Heart left ventricle (tissue), 16 donors: ENCODE measurements at regions not wholly inside any gene's neighbourhood (a gene's known extent, or its start where the extent isn't known, plus 50 kb on each side); places are given as distances from the start of the nearest gene placed in this dataset.

Source experiments
- ATAC-seq, 4 donors: fragments of 200-7000 bp; cut with Tn5 transposase; one replicate each; pipeline ENCODE4 v1.9.1; 2020 to 2022; ENCODE audit warnings: moderate library complexity in 4 of 4, mild to moderate bottlenecking in 3 of 4, moderate number of reproducible peaks in 1 of 4
- DNase-seq, 5 donors: peaks; one replicate each; pipeline ENCODE4 v3.0.0-alpha.2; 2020
- H3K27ac ChIP-seq, 12 donors: fragments of 200-600 bp; sonication (generic) in 4 of 12; one replicate each; pipeline versions ENCODE4 v1.5.0 to v1.8.0; 2016 to 2022; ENCODE audit warnings: mild to moderate bottlenecking in 2 of 12
- H3K27me3 ChIP-seq, 9 donors: fragments of 200-600 bp; sonication (generic) in 2 of 9; one replicate each; pipeline versions ENCODE4 v1.5.1 to v1.8.0; 2016 to 2022; ENCODE audit warnings: mild to moderate bottlenecking in 3 of 9
- H3K36me3 ChIP-seq, 9 donors: fragments of 200-600 bp; sonication (generic) in 2 of 9; one replicate each; pipeline versions ENCODE4 v1.5.0 to v1.8.0; 2018 to 2022; ENCODE audit warnings: mild to moderate bottlenecking in 2 of 9
- H3K4me1 ChIP-seq, 12 donors: fragments of 200-600 bp; sonication (generic) in 4 of 12; one replicate each; pipeline versions ENCODE4 v1.5.0 to v1.8.0; 2016 to 2022; ENCODE audit warnings: mild to moderate bottlenecking in 3 of 12
- H3K4me3 ChIP-seq, 12 donors: fragments of 200-600 bp; sonication (generic) in 4 of 12; one replicate each; pipeline versions ENCODE4 v1.5.0 to v1.8.0; 2017 to 2022; ENCODE audit warnings: mild to moderate bottlenecking in 9 of 12, moderate library complexity in 4 of 12
- H3K9me3 ChIP-seq, 12 donors: fragments of 200-600 bp; sonication (generic) in 4 of 12; one replicate each; pipeline versions ENCODE4 v1.5.0 to v1.8.0; 2016 to 2022; ENCODE audit warnings: mild to moderate bottlenecking in 1 of 12
- CTCF ChIP-seq, 12 donors: fragments of 200-600 bp; sonication (generic) in 4 of 12; IDR thresholded peaks; one replicate each; pipeline versions ENCODE4 v1.5.0 to v1.8.0; 2018 to 2022; ENCODE audit warnings: antibody characterized with exemption in 12 of 12, mild to moderate bottlenecking in 5 of 12
- POLR2A ChIP-seq, 2 donors: fragments of 450-650 bp; IDR thresholded peaks; one replicate each; pipeline ENCODE4 v1.6.1; 2017; ENCODE audit warnings: antibody characterized with exemption in 2 of 2, mild to moderate bottlenecking in 2 of 2, moderate library complexity in 2 of 2
- WGBS, 4 donors: extraction: QIAGEN DNeasy Blood & Tissue Kit in 2 of 4; methylation state at CpG; one replicate each; pipeline versions ENCODE4 v1.1.5 to v1.1.7; 2013 to 2018; 5-methylcytosine and 5-hydroxymethylcytosine counted together
- intact Hi-C, 10 donors: fragments of 100-400 bp; cut with DNase I; formaldehyde crosslinking; loops; one replicate each; pipeline versions ENCODE4 v1.11.1 to v1.14.2; 2022
- donor health status: ischemic (EF 13 %, LVEDD 7.1; RV severe dilation, severe dysfunction).
- donor health status: healthy with polysubstance abuse.
- donor health status: DM: no; HTN: yes; CAD: no.
- donor health status: DM: no; HTN: no; CAD: no.
- donor health status: ischemic (EF 25% LVEDD 6.9; RV normal size, moderate dysfunction).
- donor health status: ischemic (EF 25% LVEDD 5.7; RV mildly dilated, moderate dysfunction).
- donor health status: healthy.
- donor health status: DM: yes; HTN: yes; CAD: no.
- donor health status: ischemic (EF 35%, LVEDD 5.7; RV mildly dilated, moderate dysfunction).
- donor health status: nonischemic (EF 11% LVEDD 7.7; RV severe dilation, severe dysfunction).
- donor health status: DM: yes; HTN: yes; CAD: no.
- donor health status: PGD.
- donor health status: ischemic (EF 29% LVEDD 5.4; RV normal size, mild dysfunction).
- donor health status: nonischemic (EF 23%, LVEDD 6.1; RV moderate dilation, normal function).

- TF ChIP-seq CTCF (IDR thresholded peaks at IDR 0.05) (no peak), POLR2A (IDR thresholded peaks at IDR 0.05) (no peak)
- intact Hi-C loops = loop anchor here in 2 of 10 donors (2.0 to 5.0 kb wide), 3 partner anchors 32 to 107 kb away; no protein-coding TSS in a partner anchor
- DNase-seq (no peak), ATAC-seq (no peak)
- no peaks in the 10 kb centered on the region for H3K36me3 ChIP-seq
- WGBS, 4 donors = 69 to 84% (median 83%) methylated on average over 12 of the region's 12 CpGs
- no peak overlapping the region for H3K4me3 ChIP-seq
- H3K27me3 ChIP-seq = peaks cover 0 to 38% (median 24%) of the 10 kb centered on the region in 9 donors
- peaks cover 16 to 36% (median 32%) of the 10 kb centered on the region in 12 donors for H3K4me1 ChIP-seq
- peak overlapping the region in 1 of 12 donors; percentile 30 for H3K27ac ChIP-seq
- no peaks in the 10 kb centered on the region for H3K9me3 ChIP-seq
Measured at GRCh38 chr5:139744471-139745131, 51.0 kb upstream of the PSD2 start.

GRCh38 chr5:139745132-139745799 is 50.3 kb upstream of the PSD2 start:
- intact Hi-C loops = loop anchor here in 2 of 10 donors (2.0 to 5.0 kb wide), 3 partner anchors 33 to 108 kb away; no protein-coding TSS in a partner anchor
- no peaks in the 10 kb centered on the region for H3K9me3 ChIP-seq
- H3K27me3 ChIP-seq = peaks cover 0 to 38% (median 24%) of the 10 kb centered on the region in 9 donors
- no peak overlapping the region for H3K4me3 ChIP-seq
- TF ChIP-seq CTCF (IDR thresholded peaks at IDR 0.05) = no peak
- no peak for TF ChIP-seq POLR2A (IDR thresholded peaks at IDR 0.05)
- WGBS, 4 donors = 57 to 78% (median 69%) methylated on average over 11 to 17 of the region's 17 CpGs
- DNase-seq (peak in 3 of 5 donors; percentile 57 to 79 (median 73)), ATAC-seq (peak in 3 of 4 donors; percentile 3 to 40 (median 35))
- H3K27ac ChIP-seq = peak overlapping the region in 3 of 12 donors; percentile 30 to 58 (median 38)
- H3K4me1 ChIP-seq = peaks cover 16 to 36% (median 32%) of the 10 kb centered on the region in 12 donors
- H3K36me3 ChIP-seq = no peaks in the 10 kb centered on the region

- ATAC-seq = peak; percentile 53 to 81 (median 73)
- peak; percentile 69 to 72 (median 72) for DNase-seq
- TF ChIP-seq POLR2A (IDR thresholded peaks at IDR 0.05) = no peak
- no peak for TF ChIP-seq CTCF (IDR thresholded peaks at IDR 0.05)
- Histone ChIP-seq H3K27me3 (peaks cover 0 to 42% (median 25%) of the 10 kb centered on the region in 9 donors), H3K4me1 (peaks cover 16 to 36% (median 32%) of the 10 kb centered on the region in 12 donors), H3K27ac (peak overlapping the region in 3 of 12 donors; percentile 18 to 58 (median 38)), H3K9me3 (no peaks in the 10 kb centered on the region), H3K4me3 (peak overlapping the region; percentile 9 to 58 (median 50)), H3K36me3 (no peaks in the 10 kb centered on the region)
- WGBS, 4 donors = 9 to 33% (median 13%) methylated on average over 22 to 44 of the region's 44 CpGs
- intact Hi-C loops = loop anchor here in 2 of 10 donors (2.0 to 5.0 kb wide), 3 partner anchors 34 to 109 kb away; no protein-coding TSS in a partner anchor
Measured at GRCh38 chr5:139745800-139746690, 49.6 kb upstream of the PSD2 start.
